GM23338 (cell line): ENCODE measurements at regions not wholly inside any gene's neighbourhood (a gene's known extent, or its start where the extent isn't known, plus 50 kb on each side); places are given as distances from the start of the nearest gene placed in this dataset.

Experiments used
- ATAC-seq: fragments of 200-7000 bp; cut with Tn5 transposase; 3 replicates; pipeline ENCODE4 v1.9.1; 2020
- DNase-seq: peaks from one replicate; pipeline ENCODE4 v3.0.0-alpha.2; 2015; ENCODE audit warnings: low spot score
- H2AFZ ChIP-seq: fragments of 200-600 bp; sonication (generic); 2 replicates; pipeline ENCODE4 v1.8.0; 2016; ENCODE audit warnings: antibody characterized with exemption, mild to moderate bottlenecking, moderate library complexity
- H3F3A ChIP-seq: fragments of 200-600 bp; sonication (generic); replicated peaks from 2 replicates; pipeline ENCODE4 v1.8.0; 2017; ENCODE audit warnings: antibody characterized with exemption, mixed run types, low read depth
- H3K27ac ChIP-seq: fragments of 200-600 bp; sonication (generic); 2 replicates; pipeline ENCODE4 v1.6.1; 2016; ENCODE audit warnings: low read depth
- H3K27me3 ChIP-seq: fragments of 200-600 bp; sonication (generic); 2 replicates; pipeline ENCODE4 v1.8.0; 2016; ENCODE audit warnings: mild to moderate bottlenecking, mixed run types, moderate library complexity; ENCODE audit not compliant: insufficient read depth
- H3K36me3 ChIP-seq: fragments of 200-600 bp; sonication (generic); 2 replicates; pipeline ENCODE4 v1.8.0; 2016; ENCODE audit warnings: mild to moderate bottlenecking; ENCODE audit not compliant: insufficient read depth
- H3K4me1 ChIP-seq: fragments of 200-600 bp; sonication (generic); 2 replicates; pipeline ENCODE4 v1.8.0; 2016; ENCODE audit warnings: mild to moderate bottlenecking, moderate library complexity; ENCODE audit not compliant: insufficient read depth
- H3K4me2 ChIP-seq: fragments of 200-600 bp; sonication (generic); 2 replicates; pipeline ENCODE4 v1.7.1; 2017; ENCODE audit warnings: mixed run types
- H3K4me3 ChIP-seq: fragments of 200-600 bp; sonication (generic); 2 replicates; pipeline ENCODE4 v1.6.1; 2016; ENCODE audit warnings: mixed run types
- H3K79me2 ChIP-seq: fragments of 200-600 bp; sonication (generic); replicated peaks from 2 replicates; pipeline ENCODE4 v1.8.0; 2017; ENCODE audit warnings: mild to moderate bottlenecking; ENCODE audit not compliant: insufficient read depth
- H3K9me2 ChIP-seq: fragments of 200-600 bp; sonication (generic); 2 replicates; pipeline ENCODE4 v1.8.0; 2017; ENCODE audit not compliant: insufficient read depth
- H4K20me1 ChIP-seq: fragments of 200-600 bp; sonication (generic); replicated peaks from 2 replicates; pipeline ENCODE4 v1.8.0; 2017; ENCODE audit warnings: mild to moderate bottlenecking; ENCODE audit not compliant: insufficient read depth
- H3K27ac Mint-ChIP-seq: 2 replicates; pipeline ENCODE4 v1.8.0; 2020; ENCODE audit warnings: inconsistent platforms, mild to moderate bottlenecking, moderate library complexity, mixed read lengths
- H3K27me3 Mint-ChIP-seq: 3 replicates; pipeline ENCODE4 v1.8.0; 2022; ENCODE audit warnings: low read depth, mild to moderate bottlenecking, moderate library complexity, mixed read lengths, inconsistent platforms; ENCODE audit not compliant: insufficient read depth, poor library complexity
- H3K36me3 Mint-ChIP-seq: 3 replicates; pipeline ENCODE4 v1.8.0; 2021; ENCODE audit warnings: low read depth, mild to moderate bottlenecking, inconsistent platforms, moderate library complexity, mixed read lengths
- H3K4me1 Mint-ChIP-seq: 3 replicates; pipeline ENCODE4 v1.8.0; 2020; ENCODE audit warnings: mild to moderate bottlenecking, inconsistent platforms, mixed read lengths
- H3K4me3 Mint-ChIP-seq: 3 replicates; pipeline ENCODE4 v1.8.0; 2021; ENCODE audit warnings: moderate library complexity, mild to moderate bottlenecking, inconsistent platforms, mixed read lengths
- H3K9me3 Mint-ChIP-seq: 3 replicates; pipeline ENCODE4 v1.8.0; 2020; ENCODE audit warnings: moderate library complexity, mild to moderate bottlenecking, inconsistent platforms, mixed read lengths
- CREB1 ChIP-seq: fragments of 250-450 bp; sonication (Bioruptor Pico); IDR thresholded peaks from 2 replicates; pipeline ENCODE4 v1.5.0; 2020; ENCODE audit warnings: low read depth, mild to moderate bottlenecking, moderate library complexity
- EZH2 ChIP-seq: fragments of 200-600 bp; sonication (generic); IDR thresholded peaks from one replicate; pipeline ENCODE4 v1.8.0; 2017; ENCODE audit warnings: antibody characterized with exemption, mild to moderate bottlenecking, low read depth; ENCODE audit not compliant: unreplicated experiment
- EZH2phosphoT487 ChIP-seq: fragments of 200-600 bp; sonication (generic); IDR thresholded peaks from one replicate; pipeline ENCODE4 v1.8.1; 2018; ENCODE audit warnings: antibody characterized with exemption; ENCODE audit not compliant: unreplicated experiment
- JUNB ChIP-seq: IDR thresholded peaks from one replicate; pipeline ENCODE4 v1.6.1; 2016; ENCODE audit warnings: antibody characterized with exemption; ENCODE audit not compliant: unreplicated experiment
- NANOG ChIP-seq: IDR thresholded peaks from 2 replicates; pipeline ENCODE4 v1.6.1; 2016; ENCODE audit warnings: antibody characterized with exemption, borderline replicate concordance
- POLR2AphosphoS5 ChIP-seq: IDR thresholded peaks from 2 replicates; pipeline ENCODE4 v1.6.1; 2016; ENCODE audit warnings: antibody characterized with exemption, low read depth
- REST ChIP-seq: IDR thresholded peaks from one replicate; pipeline ENCODE4 v1.6.1; 2018; ENCODE audit warnings: antibody characterized with exemption; ENCODE audit not compliant: unreplicated experiment
- STAT1 ChIP-seq: IDR thresholded peaks from one replicate; pipeline ENCODE4 v1.6.1; 2016; ENCODE audit warnings: antibody characterized with exemption; ENCODE audit not compliant: unreplicated experiment
- ZNF114 ChIP-seq: fragments of 250-450 bp; sonication (Bioruptor Pico); IDR thresholded peaks from 2 replicates; pipeline ENCODE4 v1.5.0; 2020; ENCODE audit warnings: mild to moderate bottlenecking, moderate library complexity
- ZNF331 ChIP-seq: fragments of 250-450 bp; sonication (Bioruptor Pico); IDR thresholded peaks from 2 replicates; pipeline ENCODE4 v1.5.0; 2020; ENCODE audit warnings: low read depth, mild to moderate bottlenecking, moderate library complexity
- ZNF462 ChIP-seq: fragments of 250-450 bp; sonication (Bioruptor Pico); IDR thresholded peaks from 2 replicates; pipeline ENCODE4 v1.5.0; 2020; ENCODE audit warnings: mild to moderate bottlenecking, moderate library complexity
- TF ChIP-seq, protein P1 (sequence below), 2 experiments: fragments of 200-600 bp in 1 of 2; sonication (generic) in 1 of 2; conservative IDR thresholded peaks; 2 replicates each; pipeline versions ENCODE4 v1.5.1 to v1.6.1; 2016 to 2017; ENCODE audit warnings: antibody characterized with exemption in 2 of 2, low read depth in 2 of 2, mild to moderate bottlenecking in 2 of 2, moderate library complexity in 1 of 2

- no peak for TF ChIP-seq ZNF462 (CRISPR knock-in tag)
- no peak for TF ChIP-seq STAT1
- TF ChIP-seq, protein P1, sequence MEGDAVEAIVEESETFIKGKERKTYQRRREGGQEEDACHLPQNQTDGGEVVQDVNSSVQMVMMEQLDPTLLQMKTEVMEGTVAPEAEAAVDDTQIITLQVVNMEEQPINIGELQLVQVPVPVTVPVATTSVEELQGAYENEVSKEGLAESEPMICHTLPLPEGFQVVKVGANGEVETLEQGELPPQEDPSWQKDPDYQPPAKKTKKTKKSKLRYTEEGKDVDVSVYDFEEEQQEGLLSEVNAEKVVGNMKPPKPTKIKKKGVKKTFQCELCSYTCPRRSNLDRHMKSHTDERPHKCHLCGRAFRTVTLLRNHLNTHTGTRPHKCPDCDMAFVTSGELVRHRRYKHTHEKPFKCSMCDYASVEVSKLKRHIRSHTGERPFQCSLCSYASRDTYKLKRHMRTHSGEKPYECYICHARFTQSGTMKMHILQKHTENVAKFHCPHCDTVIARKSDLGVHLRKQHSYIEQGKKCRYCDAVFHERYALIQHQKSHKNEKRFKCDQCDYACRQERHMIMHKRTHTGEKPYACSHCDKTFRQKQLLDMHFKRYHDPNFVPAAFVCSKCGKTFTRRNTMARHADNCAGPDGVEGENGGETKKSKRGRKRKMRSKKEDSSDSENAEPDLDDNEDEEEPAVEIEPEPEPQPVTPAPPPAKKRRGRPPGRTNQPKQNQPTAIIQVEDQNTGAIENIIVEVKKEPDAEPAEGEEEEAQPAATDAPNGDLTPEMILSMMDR (conservative IDR thresholded peaks at IDR 0.05; ENCODE audit: low read depth in 2 of 2), result no peak
Measured at GRCh38 chr2:2727876-2728511, 396.9 kb upstream of the MYT1L start (continued).

DNA sequence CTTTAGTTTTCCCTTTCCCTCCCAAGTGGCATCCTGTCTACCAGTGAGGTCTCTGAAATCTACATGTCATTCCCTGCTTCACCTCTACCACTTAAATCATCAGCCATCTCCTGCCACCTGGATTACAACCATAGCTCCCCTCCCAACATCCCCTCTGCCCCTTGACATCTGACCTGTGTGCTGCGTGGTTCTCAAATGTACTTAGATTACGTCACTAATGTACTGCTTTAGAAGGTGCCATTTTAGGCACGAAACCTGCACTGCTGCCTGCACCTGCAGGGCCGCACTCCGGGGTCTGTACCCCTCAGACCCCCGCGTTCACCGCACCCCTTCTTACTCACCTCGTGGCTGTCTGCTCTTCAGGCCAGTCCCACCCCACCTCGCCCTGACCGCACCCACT is 395.1 kb upstream of the MYT1L start:
- Histone ChIP-seq H2AFZ (no peak overlapping the region), H4K20me1 (no peaks in the 10 kb centered on the region), H3K27me3 (no peaks in the 10 kb centered on the region), H3K79me2 (no peaks in the 10 kb centered on the region), H3K9me2 (0 out of 2 replicates have a peak, but pooled peaks cover 4% of the 10 kb centered on the region), H3F3A (no peaks in the 10 kb centered on the region), H3K27ac (no peak overlapping the region), H3K36me3 (no peaks in the 10 kb centered on the region), H3K4me2 (no peak overlapping the region), H3K4me1 (no peaks in the 10 kb centered on the region), H3K4me3 (no peak overlapping the region)
- no peak for ATAC-seq
- Mint-ChIP-seq H3K4me3 (no peak overlapping the region), H3K9me3 (no peaks in the 10 kb centered on the region), H3K27ac (no peak overlapping the region), H3K4me1 (peaks cover 6% of the 10 kb centered on the region; the same call in 2 of the 3 replicates), H3K36me3 (no peaks in the 10 kb centered on the region), H3K27me3 (peaks cover 8% of the 10 kb centered on the region)
- DNase-seq, result no peak
- TF ChIP-seq ZNF114 (CRISPR knock-in tag) (no peak), CREB1 (CRISPR knock-in tag) (no peak), EZH2 (no peak), JUNB (no peak), REST (no peak), ZNF331 (CRISPR knock-in tag) (no peak), NANOG (no peak), EZH2phosphoT487 (no peak), POLR2AphosphoS5 (no peak)
- TF ChIP-seq, protein P1 (conservative IDR thresholded peaks at IDR 0.05; ENCODE audit: low read depth in 2 of 2), result no peak
